Type B pancreatic cell (in vitro differentiated cells): ENCODE measurements at regions not wholly inside any gene's neighbourhood (a gene's known extent, or its start where the extent isn't known, plus 50 kb on each side); places are given as distances from the start of the nearest gene placed in this dataset.

Experiments used
- DNase-seq: peaks from one replicate; pipeline ENCODE4 v3.0.0; 2021; ENCODE audit warnings: mixed read lengths; ENCODE audit not compliant: unreplicated experiment; ENCODE audit errors: extremely low spot score
- H3K27ac Mint-ChIP-seq: 2 replicates; pipeline ENCODE4 v1.8.0; 2021; ENCODE audit warnings: mild to moderate bottlenecking, mixed read lengths
- H3K27me3 Mint-ChIP-seq: 2 replicates; pipeline ENCODE4 v1.8.0; 2021; ENCODE audit warnings: mixed read lengths
- H3K36me3 Mint-ChIP-seq: 2 replicates; pipeline ENCODE4 v1.8.0; 2021; ENCODE audit warnings: mixed read lengths
- H3K4me1 Mint-ChIP-seq: one replicate; pipeline ENCODE4 v1.8.0; 2021; ENCODE audit warnings: mixed read lengths; ENCODE audit not compliant: unreplicated experiment
- H3K4me3 Mint-ChIP-seq: 2 replicates; pipeline ENCODE4 v1.8.0; 2021; ENCODE audit warnings: mild to moderate bottlenecking, mixed read lengths
- H3K9me3 Mint-ChIP-seq: 2 replicates; pipeline ENCODE4 v1.8.0; 2021; ENCODE audit warnings: mixed read lengths
- CTCF ChIP-seq: fragments of 200-600 bp; sonication (generic); conservative IDR thresholded peaks from 2 replicates; pipeline ENCODE4 v1.5.0; 2021; ENCODE audit warnings: antibody characterized with exemption, mild to moderate bottlenecking

- H3K36me3 Mint-ChIP-seq: no peaks in the 10 kb centered on the region
- no peaks in the 10 kb centered on the region for H3K27me3 Mint-ChIP-seq
- H3K27ac Mint-ChIP-seq: no peak overlapping the region
- H3K9me3 Mint-ChIP-seq: peaks cover 15% of the 10 kb centered on the region
- H3K4me1 Mint-ChIP-seq: no peaks in the 10 kb centered on the region
- no peak for DNase-seq
- H3K4me3 Mint-ChIP-seq: no peak overlapping the region
- no peak for TF ChIP-seq CTCF
These were observed 198.5 kb upstream of the ZBED5 start for GRCh38 chr11:11056316-11056715.

- no peak for TF ChIP-seq CTCF
- no peaks in the 10 kb centered on the region for H3K4me1 Mint-ChIP-seq
- no peak overlapping the region for H3K27ac Mint-ChIP-seq
- H3K9me3 Mint-ChIP-seq: no peaks in the 10 kb centered on the region
- no peak overlapping the region for H3K4me3 Mint-ChIP-seq
- no peaks in the 10 kb centered on the region for H3K36me3 Mint-ChIP-seq
- H3K27me3 Mint-ChIP-seq: no peaks in the 10 kb centered on the region
- no peak for DNase-seq
These were observed 190.2 kb upstream of the ZBED5 start for GRCh38 chr11:11047851-11048610.

GRCh38 chr11:11046781-11047180, 188.9 kb upstream of the ZBED5 start:
- DNase-seq: no peak
- TF ChIP-seq CTCF: no peak
- Mint-ChIP-seq H3K4me1 (no peaks in the 10 kb centered on the region), H3K27ac (no peak overlapping the region), H3K4me3 (no peak overlapping the region), H3K27me3 (no peaks in the 10 kb centered on the region), H3K36me3 (no peaks in the 10 kb centered on the region), H3K9me3 (no peaks in the 10 kb centered on the region)

- H3K27me3 Mint-ChIP-seq: no peaks in the 10 kb centered on the region
- no peaks in the 10 kb centered on the region for H3K9me3 Mint-ChIP-seq
- no peak for TF ChIP-seq CTCF
- DNase-seq: no peak
- no peak overlapping the region for H3K4me3 Mint-ChIP-seq
- no peaks in the 10 kb centered on the region for H3K36me3 Mint-ChIP-seq
- H3K27ac Mint-ChIP-seq: no peak overlapping the region
- no peaks in the 10 kb centered on the region for H3K4me1 Mint-ChIP-seq
These were observed 187.5 kb upstream of the ZBED5 start for GRCh38 chr11:11045156-11045930.

GRCh38 chr11:11044137-11044855, 186.4 kb upstream of the ZBED5 start:
- Mint-ChIP-seq H3K27ac (no peak overlapping the region), H3K4me3 (no peak overlapping the region), H3K4me1 (no peaks in the 10 kb centered on the region), H3K9me3 (no peaks in the 10 kb centered on the region), H3K27me3 (peaks cover 3% of the 10 kb centered on the region), H3K36me3 (no peaks in the 10 kb centered on the region)
- DNase-seq: no peak
- no peak for TF ChIP-seq CTCF
